ENCODE measurements at regions not wholly inside any gene's neighbourhood (a gene's known extent, or its start where the extent isn't known, plus 50 kb on each side); places are given as distances from the start of the nearest gene placed in this dataset.
"Not testable (repeated sequence)": the region's sequence is repeated elsewhere in the genome, so short reads cannot be mapped to it uniquely, and the experiment has no call there.

- TF ChIP-seq ZNF274 (IDR thresholded peaks at IDR 0.05; ENCODE audit: low read depth, low read length); SUZ12 (IDR thresholded peaks at IDR 0.05; ENCODE audit: extremely low read depth, insufficient read depth, insufficient read length): not testable (repeated sequence)
These were observed 317.7 kb upstream of the GJE1 start for GRCh38 chr6:141815039-141815438.
